ENCODE measurements at regions not wholly inside any gene's neighbourhood (a gene's known extent, or its start where the extent isn't known, plus 50 kb on each side); places are given as distances from the start of the nearest gene placed in this dataset.

DNA sequence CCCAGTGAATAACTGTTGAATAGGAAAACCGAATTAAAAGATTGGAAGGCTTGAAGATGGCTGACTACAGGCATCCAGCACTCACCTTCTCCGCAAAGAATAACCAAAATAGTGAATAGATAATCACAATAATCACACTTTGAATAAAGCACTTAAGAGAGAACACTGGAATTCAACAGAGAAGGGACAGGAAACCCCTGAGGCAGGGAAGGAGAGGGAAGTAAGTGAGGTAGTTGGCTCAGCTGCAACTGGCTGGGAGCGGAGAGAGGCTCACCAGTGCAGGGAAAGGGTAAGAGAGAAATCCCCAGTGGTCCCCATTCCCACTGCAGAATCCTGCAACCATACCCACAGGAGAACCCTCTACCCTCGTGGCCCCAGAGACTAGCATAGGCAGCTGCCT lies 246.6 kb upstream of the NCKAP5 start:
- no peak for FAIRE-seq

DNA sequence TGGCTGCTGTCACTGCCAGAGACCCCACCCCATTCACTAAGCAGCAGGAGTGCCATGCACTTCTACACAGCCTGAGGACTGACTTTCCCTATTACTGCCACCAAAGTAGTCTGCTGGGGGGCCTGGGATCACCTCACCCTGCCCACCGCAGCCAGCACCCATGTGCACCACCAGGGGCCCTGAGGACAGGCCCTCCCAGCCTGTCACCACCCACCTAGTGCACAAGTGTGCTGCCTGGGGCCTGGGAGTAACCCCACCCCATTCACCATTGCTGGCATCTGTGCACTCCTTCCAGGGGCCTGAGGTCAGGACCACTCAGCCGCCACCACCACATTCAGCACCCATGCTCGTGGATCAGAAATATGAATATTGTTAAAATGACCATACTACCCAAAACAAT lies 247.8 kb upstream of the NCKAP5 start:
- no peak for FAIRE-seq

DNA sequence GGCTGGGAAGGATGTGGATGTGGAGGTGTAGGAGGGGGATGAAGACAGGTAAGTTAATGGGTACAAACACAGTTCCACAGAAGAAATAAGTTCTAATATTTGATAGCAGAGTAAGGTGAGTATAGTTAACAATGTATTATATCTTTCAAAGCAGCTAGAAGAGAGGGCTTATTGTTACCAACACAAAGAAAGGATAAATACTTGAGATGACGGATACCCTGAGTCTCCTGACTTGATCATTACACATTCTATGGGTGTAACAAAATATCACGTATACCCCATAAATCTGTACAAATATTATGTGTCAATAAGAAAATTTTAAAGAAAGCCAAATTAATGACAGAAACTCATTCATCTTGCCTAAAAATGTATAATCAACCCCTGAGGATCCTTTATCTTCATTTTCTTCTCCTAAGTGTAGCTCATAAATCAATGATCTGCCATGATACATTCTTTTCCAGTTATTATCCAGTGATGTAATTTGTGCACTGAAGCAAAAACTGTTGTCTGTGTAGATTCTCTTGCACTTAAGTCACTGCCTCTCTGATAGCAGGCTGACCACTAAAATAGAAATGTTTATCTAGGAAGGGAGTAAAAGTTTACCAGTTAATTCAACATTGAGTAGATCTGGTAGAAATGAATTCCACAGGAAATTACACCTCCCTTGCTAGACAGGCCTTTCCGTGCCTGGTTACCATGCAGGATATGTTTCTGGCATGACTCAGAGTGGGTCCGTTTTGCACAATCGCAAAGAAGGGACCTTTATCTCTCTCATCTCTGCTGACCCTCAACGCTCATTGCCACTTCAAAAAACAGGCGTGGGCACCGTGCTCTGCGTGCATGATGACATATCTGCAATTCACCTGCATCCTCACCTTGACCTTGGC lies 249.7 kb upstream of the NCKAP5 start:
- no peak for FAIRE-seq

DNA sequence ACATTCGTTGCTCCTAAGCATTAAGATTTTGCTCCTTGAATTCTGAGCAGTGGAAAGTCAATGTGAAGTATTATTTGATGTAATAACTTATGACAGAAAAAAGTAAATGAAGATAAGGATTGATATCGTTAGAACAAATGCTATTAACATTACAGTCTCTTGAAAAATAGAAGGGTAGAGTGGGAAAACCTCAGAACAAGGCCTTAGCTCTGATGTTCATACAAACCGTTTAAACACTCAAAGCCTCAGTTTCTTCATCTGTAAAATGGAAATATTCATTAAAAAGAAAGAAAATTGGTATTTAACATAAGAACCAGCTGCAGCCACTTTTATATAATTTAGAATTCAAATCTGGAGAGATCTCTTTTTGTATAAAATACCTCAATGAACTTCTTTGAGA lies 250.4 kb upstream of the NCKAP5 start:
- FAIRE-seq, result no peak

DNA sequence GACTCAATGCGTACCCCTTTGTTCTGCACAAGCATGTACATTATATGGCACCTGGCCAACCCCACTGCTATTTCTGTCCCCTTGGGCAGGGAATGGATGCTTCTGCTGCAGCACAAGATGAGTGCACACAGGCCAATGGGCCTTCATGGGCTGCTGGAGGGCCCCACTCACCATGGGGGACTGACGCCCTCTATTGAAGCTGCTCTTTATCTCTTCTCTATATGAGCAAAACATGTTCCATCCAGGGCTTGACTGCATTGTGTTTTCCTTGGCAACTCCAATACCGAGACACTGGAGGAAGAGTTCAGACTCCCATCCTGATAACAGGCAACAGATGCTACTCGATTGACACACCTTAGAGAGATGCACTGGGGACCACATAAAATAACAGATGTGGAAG lies 251.6 kb upstream of the NCKAP5 start:
- FAIRE-seq, result no peak

DNA sequence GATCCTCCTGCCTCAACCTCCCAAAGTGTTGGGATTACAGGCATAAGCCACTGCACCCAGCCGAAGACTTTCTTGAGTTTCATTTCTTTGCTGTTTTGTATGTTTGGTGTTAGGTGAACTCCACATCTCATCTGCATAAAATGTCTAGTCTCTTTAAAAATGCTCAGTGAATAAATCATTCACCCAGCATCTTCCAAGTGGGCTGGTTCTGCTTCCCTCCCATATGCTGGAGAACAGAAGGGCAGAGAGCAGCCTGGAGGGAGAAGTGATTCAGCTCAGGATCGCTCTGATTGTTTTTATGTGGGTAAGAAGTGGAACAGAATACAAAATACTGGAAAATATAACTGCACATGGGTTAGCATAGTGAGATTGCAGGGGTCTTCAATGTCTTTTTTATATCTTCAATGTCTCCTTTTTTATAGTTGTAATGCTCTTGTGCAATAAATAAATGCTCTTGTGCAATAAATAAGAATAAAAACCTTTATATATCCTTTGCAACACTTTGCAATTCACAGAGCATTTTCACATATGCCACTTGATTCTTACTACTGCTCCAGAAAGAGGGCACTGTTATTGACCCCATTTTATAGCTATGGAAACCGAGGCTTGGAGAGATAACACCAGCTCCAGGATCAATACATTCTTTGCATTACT lies 253.0 kb upstream of the NCKAP5 start:
- FAIRE-seq, result no peak

DNA sequence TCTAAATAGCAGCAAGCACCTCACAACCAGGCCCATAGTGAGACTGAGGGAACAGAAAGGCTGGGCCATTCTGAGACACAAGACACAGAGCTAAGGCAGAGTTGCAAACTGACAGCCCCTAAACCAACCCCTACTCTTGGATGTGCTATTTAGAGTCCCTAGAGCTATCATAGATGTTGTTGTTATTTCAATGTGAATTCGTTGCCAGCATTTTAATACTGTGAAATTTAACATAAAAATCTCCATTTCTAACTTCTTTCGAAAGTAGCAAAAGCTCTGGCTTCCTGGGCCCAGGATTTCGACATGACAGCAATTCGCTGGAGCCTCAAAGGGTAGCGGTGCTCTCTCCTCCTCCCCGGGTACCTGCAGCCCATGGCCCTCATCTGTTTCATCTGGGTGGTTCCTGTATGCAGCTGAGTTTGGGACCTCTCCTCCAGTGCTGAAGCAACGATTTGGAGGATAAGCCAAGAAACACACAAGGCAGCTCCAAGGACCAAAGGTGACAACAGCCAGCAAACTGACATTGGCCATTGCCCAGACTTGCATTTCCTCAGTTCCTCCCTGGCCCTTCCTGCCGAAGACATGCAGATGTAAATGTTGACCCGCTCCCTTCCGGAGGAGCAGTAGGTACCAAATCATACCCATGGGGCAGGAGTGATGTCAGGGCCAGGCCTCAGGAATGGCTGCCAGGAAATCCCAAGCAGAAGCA lies 254.4 kb upstream of the NCKAP5 start:
- no peak for FAIRE-seq

DNA sequence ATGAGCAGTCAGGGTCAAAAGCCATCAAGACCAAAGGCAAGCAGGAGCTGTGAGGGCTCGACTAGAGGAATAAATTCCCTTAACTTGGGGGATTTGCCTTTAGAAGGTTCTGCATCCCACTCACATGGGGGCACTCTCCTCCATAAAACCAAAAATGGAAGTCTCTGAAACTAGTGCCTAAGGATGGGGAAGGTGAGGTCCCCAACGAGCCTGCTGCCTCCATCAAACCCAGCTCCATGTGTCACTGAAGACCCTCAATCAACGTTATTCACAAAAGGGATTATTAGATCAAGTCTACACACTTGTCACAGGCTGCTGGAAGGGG lies 254.9 kb upstream of the NCKAP5 start:
- FAIRE-seq, result no peak

DNA sequence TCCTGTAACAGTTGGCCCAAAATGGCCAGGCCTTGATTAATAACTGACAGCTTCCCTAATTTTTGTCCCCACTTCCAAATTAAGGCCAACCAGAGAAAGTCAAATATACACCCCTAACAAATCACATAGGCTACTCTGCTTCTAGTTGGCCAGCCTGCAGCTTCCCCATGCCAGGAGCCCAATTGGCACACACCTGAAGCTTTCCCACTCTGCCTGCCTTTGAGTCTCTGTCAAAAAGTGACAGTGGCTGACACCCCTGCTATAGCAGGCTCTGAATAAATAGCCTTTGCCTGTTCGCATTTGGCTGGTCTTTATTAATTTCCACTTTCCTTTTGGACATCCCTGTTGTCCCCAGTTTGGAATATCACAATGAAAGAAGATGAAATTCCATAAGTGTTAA lies 256.6 kb upstream of the NCKAP5 start:
- no peak for FAIRE-seq

DNA sequence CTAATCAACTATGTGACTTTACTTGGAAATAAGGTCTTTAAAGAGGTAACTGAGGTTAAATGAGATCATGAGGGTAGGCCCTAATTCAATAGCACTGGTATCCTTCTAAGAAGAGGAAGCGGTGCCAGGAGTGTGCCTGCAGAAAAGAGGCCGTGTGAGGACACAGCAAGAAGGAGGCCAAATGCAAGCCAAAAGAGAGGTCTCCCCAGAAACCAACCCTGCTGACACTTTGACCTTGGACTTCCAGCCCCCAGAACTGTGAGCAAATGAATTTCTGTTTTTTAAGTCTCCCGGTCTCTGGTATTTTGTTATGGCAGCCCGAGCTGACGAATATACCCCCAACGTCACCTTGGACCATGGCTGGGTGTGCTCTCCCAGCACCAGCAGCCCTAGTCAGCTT lies 257.5 kb upstream of the NCKAP5 start:
- no peak for FAIRE-seq

DNA sequence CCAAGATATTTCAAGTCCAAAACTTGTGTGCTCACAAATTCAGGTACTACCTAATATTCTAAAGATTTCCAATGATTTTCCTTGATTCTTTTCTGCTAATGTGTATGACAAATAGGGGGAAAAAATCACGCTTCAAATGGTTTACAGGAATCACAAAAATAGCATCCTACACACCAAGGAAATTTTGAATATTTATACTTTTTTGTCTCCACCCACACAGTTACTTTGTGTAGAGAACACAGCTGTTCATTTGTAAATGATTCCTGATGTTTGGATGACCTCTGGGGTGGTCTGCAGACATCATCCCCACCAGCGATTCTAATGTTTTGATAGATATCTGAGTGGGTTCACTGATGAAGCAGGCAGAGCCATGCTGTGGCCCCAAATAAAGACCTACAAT lies 260.6 kb upstream of the NCKAP5 start:
- FAIRE-seq, result no peak

DNA sequence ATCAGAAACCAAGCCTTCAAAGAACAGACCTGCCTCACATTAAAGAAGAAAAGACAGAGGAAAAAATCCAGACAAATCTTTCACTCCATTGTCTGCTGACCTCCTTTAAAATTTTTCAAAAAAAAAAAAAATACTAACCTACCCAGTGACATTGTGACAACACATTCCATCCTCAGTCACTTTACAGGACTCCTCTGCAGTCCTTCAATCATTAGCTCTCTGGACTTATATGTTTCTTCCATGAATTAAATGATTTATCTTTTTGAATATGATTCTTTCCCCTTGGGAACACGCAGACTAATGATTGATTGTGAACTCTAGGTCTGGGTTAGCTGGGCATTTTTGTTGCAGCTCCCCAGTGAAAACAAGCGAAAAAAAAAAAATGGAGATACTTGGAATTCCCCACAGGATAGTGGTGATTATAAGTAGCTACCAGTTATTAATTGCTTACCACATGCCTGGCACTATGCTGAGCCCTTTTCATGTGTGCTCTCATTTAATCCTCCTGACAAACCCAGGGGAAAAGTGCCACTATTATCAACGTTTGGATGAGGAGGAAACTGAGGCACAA lies 261.3 kb upstream of the NCKAP5 start:
- FAIRE-seq, result no peak

DNA sequence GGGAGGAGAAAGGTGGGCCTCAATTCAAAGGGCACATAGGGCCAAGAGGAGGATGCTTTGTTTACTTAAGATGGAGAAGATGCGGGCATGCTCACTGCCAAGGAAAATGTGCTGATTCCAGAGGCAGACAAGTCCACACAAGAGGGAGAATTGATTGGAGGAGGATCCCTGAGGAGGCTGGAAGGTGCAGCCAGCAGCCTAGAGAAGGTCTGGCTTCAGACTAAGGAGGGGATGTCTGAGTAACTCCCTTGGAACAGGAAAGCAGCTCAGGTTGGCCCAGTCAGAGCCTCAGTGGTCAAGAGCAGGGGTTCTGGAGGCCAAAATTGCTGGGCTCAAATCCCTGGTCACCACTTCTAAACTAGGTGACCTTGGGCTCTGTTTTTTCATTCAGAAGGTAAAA lies 265.5 kb upstream of the NCKAP5 start:
- no peak for FAIRE-seq

DNA sequence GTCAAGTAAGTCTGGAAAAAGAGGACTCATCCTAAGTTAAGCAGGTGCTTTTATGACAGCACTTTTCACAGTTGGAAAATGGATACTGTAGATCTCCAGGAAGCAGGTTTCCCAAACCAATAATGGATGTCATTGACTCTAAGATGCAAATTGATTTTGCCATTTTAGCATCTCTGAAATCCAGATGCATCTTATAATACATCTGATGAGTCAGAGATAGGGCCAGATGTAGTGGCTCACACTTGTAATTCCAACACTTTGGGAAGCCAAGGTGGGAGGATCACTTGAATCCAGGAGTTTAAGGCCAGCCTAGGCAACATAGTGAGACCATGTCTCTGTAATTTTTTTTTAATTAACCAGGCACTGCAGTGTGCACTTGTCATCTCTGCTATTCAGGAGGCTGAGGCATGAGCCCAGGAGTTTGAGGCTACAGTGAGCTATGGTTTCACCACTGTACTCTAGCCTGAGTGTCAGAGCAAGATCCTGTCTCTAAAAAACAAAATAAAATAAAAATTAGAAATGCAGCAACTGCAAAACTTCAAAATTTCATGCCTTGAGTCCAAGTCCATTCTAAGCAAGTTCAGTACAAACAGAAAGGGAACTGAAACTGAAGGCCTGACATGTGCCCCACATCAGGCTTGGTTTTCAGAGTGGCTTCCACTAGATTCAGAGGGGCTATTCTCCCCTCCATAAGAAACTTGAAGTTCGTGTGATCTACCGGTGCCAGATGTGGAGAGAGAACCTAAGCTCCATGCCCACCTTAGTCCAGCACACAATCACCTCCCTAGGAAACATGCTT lies 267.8 kb upstream of the NCKAP5 start:
- no peak for FAIRE-seq

DNA sequence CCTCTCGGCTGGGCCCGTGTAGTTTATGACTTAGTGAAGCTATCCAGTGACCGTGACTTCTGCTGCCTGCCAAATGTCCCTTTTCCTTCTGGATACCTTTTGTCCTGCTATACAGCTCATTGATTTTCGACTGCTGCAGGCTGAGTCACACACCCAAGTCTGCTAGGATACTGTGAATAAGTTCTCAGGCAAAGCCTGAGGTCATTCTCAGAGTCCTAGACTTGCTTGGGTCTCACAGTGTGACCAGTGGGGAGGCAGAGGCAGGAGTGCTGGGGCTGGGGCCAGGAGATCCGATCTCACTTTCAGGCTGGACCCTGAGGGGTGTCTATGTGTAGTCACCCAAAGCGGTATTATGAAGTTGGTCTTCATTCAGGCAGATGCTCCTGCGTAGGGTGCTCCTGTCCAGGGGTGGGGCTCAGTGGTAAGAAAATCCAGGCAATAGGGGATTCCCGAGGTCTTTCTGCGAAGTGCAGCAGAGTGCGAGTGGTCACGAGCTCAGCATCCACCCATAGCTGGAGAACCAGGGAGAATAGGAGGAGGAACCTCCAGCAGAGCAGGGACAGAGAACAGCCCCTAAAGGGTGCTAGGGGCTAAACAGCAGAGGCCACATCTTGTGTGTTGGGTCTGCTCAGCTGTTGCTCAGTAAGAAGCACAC lies 268.6 kb upstream of the NCKAP5 start:
- FAIRE-seq, result no peak

DNA sequence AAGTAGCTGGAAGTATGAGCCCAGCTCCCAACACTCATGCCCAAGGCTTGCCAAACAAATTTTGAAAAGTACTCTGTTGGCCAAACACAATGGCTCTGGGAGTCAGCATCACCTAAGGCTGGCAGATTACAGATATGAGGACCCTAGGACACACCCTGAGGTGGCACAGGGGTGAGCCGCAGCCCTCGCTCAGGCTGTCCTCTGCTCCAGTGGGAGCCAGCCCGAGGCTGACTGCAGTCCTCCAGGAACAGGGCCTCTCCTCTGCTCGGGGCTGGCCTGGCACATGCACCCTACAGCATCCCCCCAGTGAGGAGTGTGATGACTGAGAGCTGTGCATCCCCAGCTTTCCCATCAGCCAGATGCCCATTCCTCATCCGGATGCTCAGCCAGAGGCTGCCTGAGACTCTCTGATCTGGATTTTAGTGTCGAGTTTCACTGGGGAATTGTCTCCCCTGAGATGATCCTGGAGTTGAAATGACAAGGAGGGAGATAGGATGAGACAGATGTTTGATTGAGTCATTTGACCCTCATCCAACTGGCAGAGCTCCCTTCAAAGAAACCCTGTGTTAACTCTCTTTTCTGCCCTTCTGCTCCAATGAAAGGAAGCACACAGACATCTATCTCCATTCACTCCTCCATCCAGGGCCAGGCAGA lies 269.3 kb upstream of the NCKAP5 start:
- no peak for FAIRE-seq

DNA sequence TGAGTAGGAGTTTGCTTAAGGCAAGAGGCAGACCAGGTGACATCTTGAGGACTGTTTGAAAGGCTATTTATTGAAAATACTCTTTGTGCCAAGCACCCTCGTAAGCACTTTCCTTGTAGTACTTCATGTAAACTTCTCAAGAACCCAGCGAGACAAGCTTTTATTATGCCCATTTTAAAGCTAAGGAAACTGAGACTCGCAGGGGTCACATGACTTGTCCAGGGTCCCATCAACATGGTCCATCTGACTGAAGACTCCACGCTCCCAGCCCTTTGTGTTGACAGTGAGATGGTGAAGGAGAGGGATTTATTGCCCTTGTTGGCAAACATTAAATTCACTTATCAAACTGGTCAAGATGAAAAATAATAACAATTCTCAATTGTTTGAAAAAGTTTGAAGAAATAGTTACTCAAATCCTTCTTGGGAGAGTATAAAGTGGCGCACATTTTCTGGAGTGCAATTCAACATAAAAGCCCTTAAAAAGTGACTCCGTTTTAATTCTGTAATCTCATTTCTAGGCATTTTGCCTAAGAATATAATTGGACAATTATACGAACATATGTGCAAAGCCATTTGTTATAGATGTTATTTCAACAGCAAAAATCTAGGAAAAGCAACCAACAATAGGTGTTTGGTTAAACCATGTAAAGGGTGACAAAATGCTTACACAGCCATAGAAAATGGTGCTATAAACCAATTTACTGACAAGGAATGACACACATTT lies 270.5 kb upstream of the NCKAP5 start:
- FAIRE-seq, result no peak

DNA sequence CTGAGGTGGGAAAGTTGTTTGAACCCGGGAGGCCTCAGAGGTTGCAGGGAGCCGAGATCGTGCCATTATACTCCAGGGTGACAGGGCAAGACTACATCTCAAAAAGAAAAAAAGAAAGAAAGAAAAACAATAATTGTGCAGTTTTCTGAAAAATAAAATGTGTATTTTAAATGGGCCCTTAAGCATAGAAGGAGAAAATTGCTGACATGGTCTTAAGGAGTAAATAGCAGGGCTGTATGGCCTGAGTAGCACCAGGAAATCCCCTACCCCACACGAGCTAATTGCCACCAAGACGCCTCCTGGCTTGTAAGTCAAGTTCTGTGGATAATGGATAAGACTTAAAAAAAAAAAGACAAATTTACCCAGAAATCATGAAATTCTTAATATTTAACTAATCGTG lies 271.4 kb upstream of the NCKAP5 start:
- no peak for FAIRE-seq

DNA sequence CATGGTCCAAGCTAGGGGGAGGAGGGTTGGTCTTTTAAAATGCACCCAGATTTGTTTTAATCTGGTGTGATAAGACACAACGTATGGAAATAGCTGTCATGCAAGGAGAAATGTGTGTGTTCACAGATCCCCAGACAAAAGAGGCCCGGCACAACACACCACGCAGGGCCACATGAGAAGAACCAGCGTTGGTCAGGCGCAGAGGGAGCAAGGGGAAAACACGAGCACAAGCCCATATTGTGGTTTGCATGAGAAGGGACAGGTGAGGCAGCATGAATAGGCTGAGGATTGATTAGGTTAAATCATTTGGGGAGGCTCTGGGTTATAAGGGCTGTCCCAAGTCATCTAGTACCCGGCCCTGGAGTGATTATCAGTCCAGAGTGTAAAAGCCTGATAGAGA lies 272.5 kb upstream of the NCKAP5 start:
- FAIRE-seq, result no peak

DNA sequence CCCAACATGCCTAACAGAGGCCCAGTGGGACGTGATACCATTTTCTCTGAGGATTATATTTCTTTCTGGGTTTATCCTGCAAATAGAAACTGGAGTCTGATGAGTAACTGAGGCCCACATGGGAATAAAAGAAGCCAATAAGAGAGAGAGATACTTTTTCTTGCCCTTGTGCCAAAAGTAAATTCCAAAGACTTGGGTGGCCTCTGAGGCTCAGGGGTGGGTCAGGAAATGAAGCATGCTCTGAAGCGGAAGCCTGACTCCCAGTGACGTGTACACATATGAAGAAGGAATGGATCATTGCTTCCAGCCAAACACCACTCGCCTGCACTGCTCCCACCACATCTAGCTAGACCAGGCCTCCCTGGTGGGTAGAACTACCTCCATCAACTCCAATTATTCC lies 273.6 kb upstream of the NCKAP5 start:
- FAIRE-seq, result no peak

DNA sequence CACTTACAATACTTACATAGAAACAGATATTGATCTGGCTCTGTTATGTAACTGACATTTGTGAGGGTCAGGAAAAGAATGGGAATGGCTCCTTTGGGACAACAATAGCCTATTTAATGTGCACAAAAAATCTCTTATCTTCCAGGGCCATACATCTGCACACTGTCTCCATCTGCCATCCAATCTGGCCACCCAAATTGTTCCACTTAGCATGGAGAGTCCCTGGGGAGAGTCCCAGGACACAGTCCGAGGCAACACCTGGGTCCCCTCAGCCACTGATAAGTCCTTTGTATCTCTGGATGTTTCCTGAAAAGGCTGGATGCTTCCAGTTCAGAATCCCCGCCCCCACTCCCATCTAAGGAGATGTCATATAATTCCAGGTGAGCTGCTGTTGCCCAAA lies 274.2 kb upstream of the NCKAP5 start:
- FAIRE-seq, result no peak
